ENCODE measurements at regions not wholly inside any gene's neighbourhood (a gene's known extent, or its start where the extent isn't known, plus 50 kb on each side); places are given as distances from the start of the nearest gene placed in this dataset.

GRCh38 chr5:81842795-81843398, 92.0 kb upstream of the SSBP2 start:
- no peaks in the 10 kb centered on the region for H3K27me3 ChIP-seq (ENCODE audit: control insufficient read depth, insufficient read depth, low read length)
- no peak overlapping the region for H3K4me3 ChIP-seq (ENCODE audit: low read length in 3 of 3)
- no peak overlapping the region for H3K27ac ChIP-seq (ENCODE audit: low read depth in 2 of 2, low read length in 2 of 2)
- intact Hi-C loops (cut with DNase I), result no loop called here
- H3K36me3 ChIP-seq (ENCODE audit: control insufficient read depth in 2 of 3, insufficient read depth in 3 of 3, low read length in 3 of 3), result no peaks in the 10 kb centered on the region
- peaks cover 0 to 3% (median 0%) of the 10 kb centered on the region in 3 donors for H3K4me1 ChIP-seq (ENCODE audit: control insufficient read depth in 2 of 3, insufficient read depth in 2 of 3, low read depth in 1 of 3, low read length in 3 of 3)
- DNase-seq, result peak in 1 of 5 donors; percentile 48
- no peaks in the 10 kb centered on the region for H3K9me3 ChIP-seq (ENCODE audit: control insufficient read depth in 2 of 3, insufficient read depth in 1 of 3, low read length in 3 of 3)
- no peak for TF ChIP-seq CTCF (IDR thresholded peaks at IDR 0.05; ENCODE audit: borderline replicate concordance, extremely low read depth, insufficient read depth)
- FAIRE-seq, result no peak
- H3K9ac ChIP-seq (ENCODE audit: low read length in 3 of 3), result no peak overlapping the region

GRCh38 chr5:81839034-81839433, 88.1 kb upstream of the SSBP2 start:
- no peak for TF ChIP-seq CTCF (IDR thresholded peaks at IDR 0.05; ENCODE audit: borderline replicate concordance, extremely low read depth, insufficient read depth)
- no peak overlapping the region for H3K4me3 ChIP-seq (ENCODE audit: low read length in 3 of 3)

GRCh38 chr5:81838307-81838906, 87.5 kb upstream of the SSBP2 start:
- no peaks in the 10 kb centered on the region for H3K36me3 ChIP-seq (ENCODE audit: control insufficient read depth in 2 of 3, insufficient read depth in 3 of 3, low read length in 3 of 3)
- H3K4me1 ChIP-seq (ENCODE audit: control insufficient read depth in 2 of 3, insufficient read depth in 2 of 3, low read depth in 1 of 3, low read length in 3 of 3), result no peaks in the 10 kb centered on the region
- no peak overlapping the region for H3K27ac ChIP-seq (ENCODE audit: low read depth in 2 of 2, low read length in 2 of 2)
- H3K9ac ChIP-seq (ENCODE audit: low read length in 3 of 3), result no peak overlapping the region
- no peaks in the 10 kb centered on the region for H3K9me3 ChIP-seq (ENCODE audit: control insufficient read depth in 2 of 3, insufficient read depth in 1 of 3, low read length in 3 of 3)
- H3K4me3 ChIP-seq (ENCODE audit: low read length in 3 of 3), result no peak overlapping the region
- H3K27me3 ChIP-seq (ENCODE audit: control insufficient read depth, insufficient read depth, low read length), result no peaks in the 10 kb centered on the region
- FAIRE-seq (no peak), DNase-seq (peak in 1 of 5 donors; percentile 20)
- intact Hi-C loops (cut with DNase I), result no loop called here
- peak; percentile 48 for TF ChIP-seq CTCF (IDR thresholded peaks at IDR 0.05; ENCODE audit: borderline replicate concordance, extremely low read depth, insufficient read depth)

More at GRCh38 chr5:81839034-81839433, 88.1 kb upstream of the SSBP2 start:
- Histone ChIP-seq H3K27me3 (ENCODE audit: control insufficient read depth, insufficient read depth, low read length) (no peaks in the 10 kb centered on the region), H3K27ac (ENCODE audit: low read depth in 2 of 2, low read length in 2 of 2) (no peak overlapping the region), H3K9me3 (ENCODE audit: control insufficient read depth in 2 of 3, insufficient read depth in 1 of 3, low read length in 3 of 3) (no peaks in the 10 kb centered on the region), H3K4me1 (ENCODE audit: control insufficient read depth in 2 of 3, insufficient read depth in 2 of 3, low read depth in 1 of 3, low read length in 3 of 3) (no peaks in the 10 kb centered on the region), H3K36me3 (ENCODE audit: control insufficient read depth in 2 of 3, insufficient read depth in 3 of 3, low read length in 3 of 3) (no peaks in the 10 kb centered on the region), H3K9ac (ENCODE audit: low read length in 3 of 3) (no peak overlapping the region)
- FAIRE-seq (no peak), DNase-seq (no peak)
- intact Hi-C loops (cut with DNase I), result no loop called here

Measured in kidney (tissue), 13 donors.